ENCODE measurements at regions not wholly inside any gene's neighbourhood (a gene's known extent, or its start where the extent isn't known, plus 50 kb on each side); places are given as distances from the start of the nearest gene placed in this dataset.

GRCh38 chrX:94204524-94204923 is 530.5 kb downstream of the FAM133A start:
- TF ChIP-seq CTCF (conservative IDR thresholded peaks at IDR 0.05; ENCODE audit: low read depth, low read length) (no peak), EZH2 (IDR thresholded peaks at IDR 0.05; ENCODE audit: low read length, unreplicated experiment) (no peak)
